ENCODE measurements at regions not wholly inside any gene's neighbourhood (a gene's known extent, or its start where the extent isn't known, plus 50 kb on each side); places are given as distances from the start of the nearest gene placed in this dataset.

DNA sequence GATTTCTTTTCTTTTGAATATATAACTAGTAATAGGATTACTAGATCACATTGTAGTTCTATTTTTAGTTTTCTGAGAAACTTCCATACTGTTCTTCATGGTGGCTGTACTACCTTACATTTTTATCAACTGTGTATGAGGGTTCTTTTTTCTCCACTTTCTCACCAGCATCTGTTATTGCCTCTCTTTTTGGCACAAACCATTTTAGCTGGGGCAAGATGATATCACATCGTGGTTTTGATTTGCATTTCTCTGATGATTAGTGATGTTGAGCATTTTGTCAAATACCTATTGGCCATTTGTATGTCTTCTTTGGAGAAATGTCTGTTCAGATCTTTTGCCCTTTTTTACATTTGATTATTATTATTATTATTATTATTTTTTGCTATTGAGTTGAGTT is 86.1 kb upstream of the TCF21 start:
- TF ChIP-seq, protein P1, sequence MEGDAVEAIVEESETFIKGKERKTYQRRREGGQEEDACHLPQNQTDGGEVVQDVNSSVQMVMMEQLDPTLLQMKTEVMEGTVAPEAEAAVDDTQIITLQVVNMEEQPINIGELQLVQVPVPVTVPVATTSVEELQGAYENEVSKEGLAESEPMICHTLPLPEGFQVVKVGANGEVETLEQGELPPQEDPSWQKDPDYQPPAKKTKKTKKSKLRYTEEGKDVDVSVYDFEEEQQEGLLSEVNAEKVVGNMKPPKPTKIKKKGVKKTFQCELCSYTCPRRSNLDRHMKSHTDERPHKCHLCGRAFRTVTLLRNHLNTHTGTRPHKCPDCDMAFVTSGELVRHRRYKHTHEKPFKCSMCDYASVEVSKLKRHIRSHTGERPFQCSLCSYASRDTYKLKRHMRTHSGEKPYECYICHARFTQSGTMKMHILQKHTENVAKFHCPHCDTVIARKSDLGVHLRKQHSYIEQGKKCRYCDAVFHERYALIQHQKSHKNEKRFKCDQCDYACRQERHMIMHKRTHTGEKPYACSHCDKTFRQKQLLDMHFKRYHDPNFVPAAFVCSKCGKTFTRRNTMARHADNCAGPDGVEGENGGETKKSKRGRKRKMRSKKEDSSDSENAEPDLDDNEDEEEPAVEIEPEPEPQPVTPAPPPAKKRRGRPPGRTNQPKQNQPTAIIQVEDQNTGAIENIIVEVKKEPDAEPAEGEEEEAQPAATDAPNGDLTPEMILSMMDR (IDR thresholded peaks at IDR 0.05 in 2 of 3, conservative IDR thresholded peaks at IDR 0.05 in 1 of 3; ENCODE audit: control insufficient read depth in 2 of 3, extremely low read depth in 1 of 3, insufficient read depth in 1 of 3, low read depth in 3 of 3, low read length in 3 of 3): no peak
- TF ChIP-seq POLR2A (IDR thresholded peaks at IDR 0.05; ENCODE audit: low read depth, low read length): no peak
- no peak for TF ChIP-seq ZNF274 (IDR thresholded peaks at IDR 0.05; ENCODE audit: insufficient read depth, insufficient read length)
- no peak for TF ChIP-seq RAD21 (IDR thresholded peaks at IDR 0.05; ENCODE audit: insufficient read depth, low read depth, low read length)
- no peak for TF ChIP-seq TCF7 (IDR thresholded peaks at IDR 0.05; ENCODE audit: borderline replicate concordance)
- TF ChIP-seq, protein P2, sequence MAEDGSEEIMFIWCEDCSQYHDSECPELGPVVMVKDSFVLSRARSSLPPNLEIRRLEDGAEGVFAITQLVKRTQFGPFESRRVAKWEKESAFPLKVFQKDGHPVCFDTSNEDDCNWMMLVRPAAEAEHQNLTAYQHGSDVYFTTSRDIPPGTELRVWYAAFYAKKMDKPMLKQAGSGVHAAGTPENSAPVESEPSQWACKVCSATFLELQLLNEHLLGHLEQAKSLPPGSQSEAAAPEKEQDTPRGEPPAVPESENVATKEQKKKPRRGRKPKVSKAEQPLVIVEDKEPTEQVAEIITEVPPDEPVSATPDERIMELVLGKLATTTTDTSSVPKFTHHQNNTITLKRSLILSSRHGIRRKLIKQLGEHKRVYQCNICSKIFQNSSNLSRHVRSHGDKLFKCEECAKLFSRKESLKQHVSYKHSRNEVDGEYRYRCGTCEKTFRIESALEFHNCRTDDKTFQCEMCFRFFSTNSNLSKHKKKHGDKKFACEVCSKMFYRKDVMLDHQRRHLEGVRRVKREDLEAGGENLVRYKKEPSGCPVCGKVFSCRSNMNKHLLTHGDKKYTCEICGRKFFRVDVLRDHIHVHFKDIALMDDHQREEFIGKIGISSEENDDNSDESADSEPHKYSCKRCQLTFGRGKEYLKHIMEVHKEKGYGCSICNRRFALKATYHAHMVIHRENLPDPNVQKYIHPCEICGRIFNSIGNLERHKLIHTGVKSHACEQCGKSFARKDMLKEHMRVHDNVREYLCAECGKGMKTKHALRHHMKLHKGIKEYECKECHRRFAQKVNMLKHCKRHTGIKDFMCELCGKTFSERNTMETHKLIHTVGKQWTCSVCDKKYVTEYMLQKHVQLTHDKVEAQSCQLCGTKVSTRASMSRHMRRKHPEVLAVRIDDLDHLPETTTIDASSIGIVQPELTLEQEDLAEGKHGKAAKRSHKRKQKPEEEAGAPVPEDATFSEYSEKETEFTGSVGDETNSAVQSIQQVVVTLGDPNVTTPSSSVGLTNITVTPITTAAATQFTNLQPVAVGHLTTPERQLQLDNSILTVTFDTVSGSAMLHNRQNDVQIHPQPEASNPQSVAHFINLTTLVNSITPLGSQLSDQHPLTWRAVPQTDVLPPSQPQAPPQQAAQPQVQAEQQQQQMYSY (CRISPR knock-in tag; IDR thresholded peaks at IDR 0.05): no peak
- no peak for TF ChIP-seq CREB1 (IDR thresholded peaks at IDR 0.05; ENCODE audit: low read depth)
- TF ChIP-seq EP300 (IDR thresholded peaks at IDR 0.05; ENCODE audit: borderline replicate concordance in 1 of 2, control insufficient read depth in 1 of 2, low read depth in 2 of 2, low read length in 2 of 2): no peak
- TF ChIP-seq, protein P3, sequence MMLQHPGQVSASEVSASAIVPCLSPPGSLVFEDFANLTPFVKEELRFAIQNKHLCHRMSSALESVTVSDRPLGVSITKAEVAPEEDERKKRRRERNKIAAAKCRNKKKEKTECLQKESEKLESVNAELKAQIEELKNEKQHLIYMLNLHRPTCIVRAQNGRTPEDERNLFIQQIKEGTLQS (IDR thresholded peaks at IDR 0.05; ENCODE audit: borderline replicate concordance, extremely low read depth, low read depth, low read length): no peak
- no peak for TF ChIP-seq CREM (IDR thresholded peaks at IDR 0.05; ENCODE audit: low read depth)
- no peak for TF ChIP-seq CHD2 (IDR thresholded peaks at IDR 0.05; ENCODE audit: borderline replicate concordance, low read depth, low read length)
- no peak for TF ChIP-seq ZNF384 (IDR thresholded peaks at IDR 0.05; ENCODE audit: borderline replicate concordance, low read depth, low read length)
- no peak for TF ChIP-seq JUNB (IDR thresholded peaks at IDR 0.05)
